ENCODE measurements at regions not wholly inside any gene's neighbourhood (a gene's known extent, or its start where the extent isn't known, plus 50 kb on each side); places are given as distances from the start of the nearest gene placed in this dataset.

- Histone ChIP-seq H3K79me2 (no peaks in the 10 kb centered on the region), H4K20me1 (ENCODE audit: insufficient read depth, poor library complexity, severe bottlenecking) (no peaks in the 10 kb centered on the region), H3K36me3 (replicated peaks; ENCODE audit: insufficient read depth, low read depth) (no peaks in the 10 kb centered on the region), H3K4me3 (no peak overlapping the region), H2AFZ (no peak overlapping the region), H3K4me2 (no peak overlapping the region), H3K9me2 (replicated peaks; ENCODE audit: insufficient read depth) (no peaks in the 10 kb centered on the region), H3K9me3 (ENCODE audit: low read depth) (no peaks in the 10 kb centered on the region), H3K27ac (no peak overlapping the region), H3K27me3 (no peaks in the 10 kb centered on the region), H3K4me1 (ENCODE audit: insufficient read depth) (no peaks in the 10 kb centered on the region)
- no peak for DNase-seq (ENCODE audit: low spot score)
- TF ChIP-seq, protein P1, sequence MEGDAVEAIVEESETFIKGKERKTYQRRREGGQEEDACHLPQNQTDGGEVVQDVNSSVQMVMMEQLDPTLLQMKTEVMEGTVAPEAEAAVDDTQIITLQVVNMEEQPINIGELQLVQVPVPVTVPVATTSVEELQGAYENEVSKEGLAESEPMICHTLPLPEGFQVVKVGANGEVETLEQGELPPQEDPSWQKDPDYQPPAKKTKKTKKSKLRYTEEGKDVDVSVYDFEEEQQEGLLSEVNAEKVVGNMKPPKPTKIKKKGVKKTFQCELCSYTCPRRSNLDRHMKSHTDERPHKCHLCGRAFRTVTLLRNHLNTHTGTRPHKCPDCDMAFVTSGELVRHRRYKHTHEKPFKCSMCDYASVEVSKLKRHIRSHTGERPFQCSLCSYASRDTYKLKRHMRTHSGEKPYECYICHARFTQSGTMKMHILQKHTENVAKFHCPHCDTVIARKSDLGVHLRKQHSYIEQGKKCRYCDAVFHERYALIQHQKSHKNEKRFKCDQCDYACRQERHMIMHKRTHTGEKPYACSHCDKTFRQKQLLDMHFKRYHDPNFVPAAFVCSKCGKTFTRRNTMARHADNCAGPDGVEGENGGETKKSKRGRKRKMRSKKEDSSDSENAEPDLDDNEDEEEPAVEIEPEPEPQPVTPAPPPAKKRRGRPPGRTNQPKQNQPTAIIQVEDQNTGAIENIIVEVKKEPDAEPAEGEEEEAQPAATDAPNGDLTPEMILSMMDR (IDR thresholded peaks at IDR 0.05; ENCODE audit: poor library complexity), result no peak
- TF ChIP-seq EZH2 (IDR thresholded peaks at IDR 0.05; ENCODE audit: borderline replicate concordance) (no peak), EZH2phosphoT487 (IDR thresholded peaks at IDR 0.05; ENCODE audit: low read depth, severe bottlenecking, unreplicated experiment) (no peak)
- 90% methylated on average over 6 of the region's 6 CpGs for WGBS (ENCODE audit: low lambda C conversion rate, missing lambda C conversion rate)
Observed at GRCh38 chr10:114743521-114744231, 77.9 kb upstream of the FHIP2A start.

GRCh38 chr10:114746531-114746930 lies 75.0 kb upstream of the FHIP2A start:
- no peaks in the 10 kb centered on the region for H3K36me3 ChIP-seq (replicated peaks; ENCODE audit: insufficient read depth, low read depth)
- 94% methylated on average over 3 of the region's 3 CpGs for WGBS (ENCODE audit: low lambda C conversion rate, missing lambda C conversion rate)
- no peaks in the 10 kb centered on the region for H3K9me2 ChIP-seq (replicated peaks; ENCODE audit: insufficient read depth)
- no peak overlapping the region for H3K27ac ChIP-seq
- no peak for DNase-seq (ENCODE audit: low spot score)
- no peaks in the 10 kb centered on the region for H3K9me3 ChIP-seq (ENCODE audit: low read depth)
- TF ChIP-seq EZH2 (IDR thresholded peaks at IDR 0.05; ENCODE audit: borderline replicate concordance) (no peak), EZH2phosphoT487 (IDR thresholded peaks at IDR 0.05; ENCODE audit: low read depth, severe bottlenecking, unreplicated experiment) (no peak)
- TF ChIP-seq, protein P1 (IDR thresholded peaks at IDR 0.05; ENCODE audit: poor library complexity), result no peak
- no peak overlapping the region for H3K4me3 ChIP-seq
- H2AFZ ChIP-seq, result no peak overlapping the region
- H3K27me3 ChIP-seq, result no peaks in the 10 kb centered on the region
- no peaks in the 10 kb centered on the region for H3K4me1 ChIP-seq (ENCODE audit: insufficient read depth)
- H3K79me2 ChIP-seq, result no peaks in the 10 kb centered on the region
- no peaks in the 10 kb centered on the region for H4K20me1 ChIP-seq (ENCODE audit: insufficient read depth, poor library complexity, severe bottlenecking)
- H3K4me2 ChIP-seq, result no peak overlapping the region

DNA sequence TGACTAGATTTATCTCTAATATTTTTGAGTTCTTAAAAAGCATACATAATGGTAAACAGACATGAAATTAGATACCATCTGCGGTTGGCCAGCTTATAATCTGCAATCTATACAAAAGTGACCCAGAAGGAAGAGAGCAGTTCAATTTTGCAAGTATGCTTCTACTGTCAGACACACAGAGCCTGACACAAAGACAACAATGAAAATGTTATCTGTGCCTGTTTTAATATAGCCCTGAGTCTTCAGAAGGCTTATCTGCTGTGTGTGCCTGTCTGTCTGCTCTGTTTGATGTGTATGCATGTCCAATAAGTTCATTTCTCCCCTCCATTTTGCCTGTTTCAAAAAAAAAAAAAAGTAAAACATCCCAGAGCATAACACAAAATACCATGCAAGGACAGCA lies 73.3 kb upstream of the FHIP2A start:
- Histone ChIP-seq H3K4me3 (no peak overlapping the region), H2AFZ (no peak overlapping the region), H3K36me3 (replicated peaks; ENCODE audit: insufficient read depth, low read depth) (no peaks in the 10 kb centered on the region), H3K9me2 (replicated peaks; ENCODE audit: insufficient read depth) (no peaks in the 10 kb centered on the region), H3K27ac (no peak overlapping the region), H3K4me1 (ENCODE audit: insufficient read depth) (no peaks in the 10 kb centered on the region), H3K9me3 (ENCODE audit: low read depth) (no peaks in the 10 kb centered on the region), H3K4me2 (no peak overlapping the region), H4K20me1 (ENCODE audit: insufficient read depth, poor library complexity, severe bottlenecking) (no peaks in the 10 kb centered on the region), H3K27me3 (no peaks in the 10 kb centered on the region), H3K79me2 (no peaks in the 10 kb centered on the region)
- DNase-seq (ENCODE audit: low spot score), result no peak
- WGBS (ENCODE audit: low lambda C conversion rate, missing lambda C conversion rate), result 59% methylated on average over 1 of the region's 1 CpG
- no peak for TF ChIP-seq EZH2phosphoT487 (IDR thresholded peaks at IDR 0.05; ENCODE audit: low read depth, severe bottlenecking, unreplicated experiment)
- TF ChIP-seq EZH2 (IDR thresholded peaks at IDR 0.05; ENCODE audit: borderline replicate concordance), result no peak
- TF ChIP-seq, protein P1 (IDR thresholded peaks at IDR 0.05; ENCODE audit: poor library complexity), result no peak
